HCT116 (cell line): ENCODE measurements at regions not wholly inside any gene's neighbourhood (a gene's known extent, or its start where the extent isn't known, plus 50 kb on each side); places are given as distances from the start of the nearest gene placed in this dataset.

Experiments used
- CTCF ChIP-seq, 3 experiments: fragments of 200-600 bp in 1 of 3; sonication (generic) in 1 of 3; IDR thresholded peaks in 2 of 3; conservative IDR thresholded peaks in 1 of 3; 2 replicates each; pipeline ENCODE4 v1.5.1; 2012 to 2017; ENCODE audit warnings: low read depth in 2 of 3, low read length in 2 of 3, antibody characterized with exemption in 1 of 3, borderline replicate concordance in 1 of 3, control low read depth in 1 of 3, mild to moderate bottlenecking in 1 of 3, mixed read lengths in 1 of 3, mixed run types in 1 of 3, moderate library complexity in 1 of 3; ENCODE audit not compliant: insufficient read depth in 1 of 3
- EZH2 ChIP-seq: fragments of 200-600 bp; sonication (generic); IDR thresholded peaks from 2 replicates; pipeline ENCODE4 v1.6.1; 2017; ENCODE audit warnings: antibody characterized with exemption, mixed run types
- EZH2phosphoT487 ChIP-seq: fragments of 200-600 bp; IDR thresholded peaks from 2 replicates; pipeline ENCODE4 v1.6.1; 2018; ENCODE audit warnings: antibody characterized with exemption, borderline replicate concordance
- POLR2AphosphoS5 ChIP-seq: IDR thresholded peaks from 2 replicates; pipeline ENCODE4 v1.6.1; 2011; ENCODE audit warnings: mild to moderate bottlenecking, low read depth, low read length, moderate library complexity
- SP1 ChIP-seq: IDR thresholded peaks from 2 replicates; pipeline ENCODE4 v1.6.1; 2012; ENCODE audit warnings: low read depth

GRCh38 chr2:138275881-138276280, 225.7 kb upstream of the SPOPL start:
- no peak for TF ChIP-seq POLR2AphosphoS5
- no peak for TF ChIP-seq CTCF (IDR thresholded peaks at IDR 0.05 in 2 of 3, conservative IDR thresholded peaks at IDR 0.05 in 1 of 3; ENCODE audit: borderline replicate concordance in 1 of 3, insufficient read depth in 1 of 3, low read depth in 2 of 3, low read length in 2 of 3)
- TF ChIP-seq EZH2phosphoT487: no peak
- no peak for TF ChIP-seq SP1
- TF ChIP-seq EZH2: no peak
